GM18870 (cell line): ENCODE measurements at regions not wholly inside any gene's neighbourhood (a gene's known extent, or its start where the extent isn't known, plus 50 kb on each side); places are given as distances from the start of the nearest gene placed in this dataset.
"Not testable (repeated sequence)": the region's sequence is repeated elsewhere in the genome, so short reads cannot be mapped to it uniquely, and the experiment has no call there.

Experiments used
- ATAC-seq: cut with Tn5 transposase; IDR thresholded peaks from one replicate; pipeline ENCODE4 v1.9.1; 2021; ENCODE audit warnings: moderate library complexity; ENCODE audit not compliant: unreplicated experiment

- ATAC-seq = no peak
These were observed 93.1 kb downstream of the OLIG3 start for GRCh38 chr6:137401088-137401487.

- no peak for ATAC-seq
These were observed 94.2 kb downstream of the OLIG3 start for GRCh38 chr6:137399881-137400443.

- ATAC-seq = no peak
These were observed 98.9 kb downstream of the OLIG3 start for GRCh38 chr6:137395316-137395715.

- ATAC-seq = no peak
These were observed 103.0 kb downstream of the OLIG3 start for GRCh38 chr6:137391061-137391814.

GRCh38 chr6:137390334-137390733, 103.9 kb downstream of the OLIG3 start:
- no peak for ATAC-seq

GRCh38 chr6:137389150-137389704, 105.0 kb downstream of the OLIG3 start:
- peak; percentile 43 for ATAC-seq

- no peak for ATAC-seq
These were observed 107.0 kb downstream of the OLIG3 start for GRCh38 chr6:137387096-137387764.

- not testable (repeated sequence) for ATAC-seq
These were observed 110.9 kb downstream of the OLIG3 start for GRCh38 chr6:137383287-137383686.

GRCh38 chr6:137378090-137378369, 116.2 kb downstream of the OLIG3 start:
- no peak for ATAC-seq

GRCh38 chr6:137373296-137373695, 120.9 kb downstream of the OLIG3 start:
- ATAC-seq = no peak

GRCh38 chr6:137372532-137372931, 121.7 kb downstream of the OLIG3 start:
- no peak for ATAC-seq

- no peak for ATAC-seq
These were observed 122.6 kb downstream of the OLIG3 start for GRCh38 chr6:137371634-137372016.

GRCh38 chr6:137370871-137371633, 123.1 kb downstream of the OLIG3 start:
- peak; percentile 69 for ATAC-seq

GRCh38 chr6:137369136-137369535, 125.1 kb downstream of the OLIG3 start:
- no peak for ATAC-seq

GRCh38 chr6:137365707-137366437, 128.3 kb downstream of the OLIG3 start:
- no peak for ATAC-seq

- no peak for ATAC-seq
These were observed 130.4 kb downstream of the OLIG3 start for GRCh38 chr6:137363805-137364138.

- no peak for ATAC-seq
These were observed 131.1 kb downstream of the OLIG3 start for GRCh38 chr6:137362878-137363804.

- no peak for ATAC-seq
These were observed 132.5 kb downstream of the OLIG3 start for GRCh38 chr6:137361701-137362100.

GRCh38 chr6:137358273-137358672, 135.9 kb downstream of the OLIG3 start:
- ATAC-seq = no peak

GRCh38 chr6:137357948-137358266, 136.3 kb downstream of the OLIG3 start:
- no peak for ATAC-seq
